ENCODE measurements at regions not wholly inside any gene's neighbourhood (a gene's known extent, or its start where the extent isn't known, plus 50 kb on each side); places are given as distances from the start of the nearest gene placed in this dataset.

- no peak for DNase-seq (ENCODE audit: low spot score)
- intact Hi-C loops (cut with DNase I): no loop called here
Measured at GRCh38 chr14:86597279-86597678, 1067.3 kb downstream of the FLRT2 start.

GRCh38 chr14:86596024-86596423, 1066.1 kb downstream of the FLRT2 start:
- DNase-seq (ENCODE audit: low spot score): no peak
- intact Hi-C loops (cut with DNase I): no loop called here

- intact Hi-C loops (cut with DNase I): no loop called here
- no peak for DNase-seq (ENCODE audit: low spot score)
Measured at GRCh38 chr14:86575141-86575540, 1045.2 kb downstream of the FLRT2 start.

- DNase-seq (ENCODE audit: low spot score): no peak
- intact Hi-C loops (cut with DNase I): no loop called here
Measured at GRCh38 chr14:86574778-86575129, 1044.8 kb downstream of the FLRT2 start.

GRCh38 chr14:86574051-86574777, 1044.3 kb downstream of the FLRT2 start:
- intact Hi-C loops (cut with DNase I): no loop called here

GRCh38 chr14:86570371-86570770, 1040.4 kb downstream of the FLRT2 start:
- intact Hi-C loops (cut with DNase I): no loop called here

More at GRCh38 chr14:86574051-86574777, 1044.3 kb downstream of the FLRT2 start:
- no peak for DNase-seq (ENCODE audit: low spot score)

GRCh38 chr14:86543521-86543920, 1013.6 kb downstream of the FLRT2 start:
- intact Hi-C loops (cut with DNase I): no loop called here
- no peak for DNase-seq (ENCODE audit: low spot score)

More at GRCh38 chr14:86570371-86570770, 1040.4 kb downstream of the FLRT2 start:
- DNase-seq (ENCODE audit: low spot score): no peak

GRCh38 chr14:86541972-86542371, 1012.0 kb downstream of the FLRT2 start:
- intact Hi-C loops (cut with DNase I): no loop called here
- no peak for DNase-seq (ENCODE audit: low spot score)

- DNase-seq (ENCODE audit: low spot score): no peak
- intact Hi-C loops (cut with DNase I): no loop called here
Measured at GRCh38 chr14:86540636-86541247, 1010.8 kb downstream of the FLRT2 start.

GRCh38 chr14:86539361-86540070, 1009.6 kb downstream of the FLRT2 start:
- intact Hi-C loops (cut with DNase I): no loop called here
- no peak for DNase-seq (ENCODE audit: low spot score)

GRCh38 chr14:86533834-86534233, 1003.9 kb downstream of the FLRT2 start:
- intact Hi-C loops (cut with DNase I): no loop called here
- no peak for DNase-seq (ENCODE audit: low spot score)

- intact Hi-C loops (cut with DNase I): no loop called here
- DNase-seq (ENCODE audit: low spot score): no peak
Measured at GRCh38 chr14:86532219-86532618, 1002.3 kb downstream of the FLRT2 start.

- intact Hi-C loops (cut with DNase I): no loop called here
- DNase-seq (ENCODE audit: low spot score): no peak
Measured at GRCh38 chr14:86530457-86530856, 1000.5 kb downstream of the FLRT2 start.

- DNase-seq (ENCODE audit: low spot score): no peak
- intact Hi-C loops (cut with DNase I): no loop called here
Measured at GRCh38 chr14:86527312-86527711, 997.4 kb downstream of the FLRT2 start.

GRCh38 chr14:86525673-86526072, 995.7 kb downstream of the FLRT2 start:
- no peak for DNase-seq (ENCODE audit: low spot score)
- intact Hi-C loops (cut with DNase I): no loop called here

GRCh38 chr14:86521843-86522242, 991.9 kb downstream of the FLRT2 start:
- intact Hi-C loops (cut with DNase I): no loop called here
- DNase-seq (ENCODE audit: low spot score): no peak

- intact Hi-C loops (cut with DNase I): no loop called here
Measured at GRCh38 chr14:86521031-86521730, 991.2 kb downstream of the FLRT2 start.

GRCh38 chr14:86518298-86518697, 988.4 kb downstream of the FLRT2 start:
- intact Hi-C loops (cut with DNase I): no loop called here
- DNase-seq (ENCODE audit: low spot score): no peak

More at GRCh38 chr14:86521031-86521730, 991.2 kb downstream of the FLRT2 start:
- DNase-seq (ENCODE audit: low spot score): no peak

- intact Hi-C loops (cut with DNase I): no loop called here
- DNase-seq (ENCODE audit: low spot score): no peak
Measured at GRCh38 chr14:86515195-86515594, 985.3 kb downstream of the FLRT2 start.

- no peak for DNase-seq (ENCODE audit: low spot score)
- intact Hi-C loops (cut with DNase I): no loop called here
Measured at GRCh38 chr14:86513564-86513963, 983.6 kb downstream of the FLRT2 start.

Measured in posterior vena cava (tissue), 2 donors.